ENCODE measurements at regions not wholly inside any gene's neighbourhood (a gene's known extent, or its start where the extent isn't known, plus 50 kb on each side); places are given as distances from the start of the nearest gene placed in this dataset.

DNA sequence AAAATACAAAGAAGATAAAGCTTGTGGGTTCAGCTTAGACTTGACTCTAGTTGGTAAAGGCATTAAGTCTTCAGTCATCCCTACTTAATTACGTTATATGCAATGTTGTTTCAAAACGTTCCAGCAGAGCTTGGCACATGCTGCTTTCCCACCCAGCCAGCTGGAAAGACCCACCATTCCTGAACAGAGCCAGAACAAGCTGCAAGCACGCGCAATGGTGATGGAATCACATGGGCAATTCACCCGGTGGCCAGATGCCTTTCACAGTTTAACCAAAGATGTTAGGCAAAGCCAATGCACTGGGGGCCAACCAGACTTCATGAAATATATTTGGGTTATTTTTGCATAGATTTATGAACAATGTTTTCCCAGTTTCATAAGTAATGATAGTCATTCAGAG lies 123.4 kb upstream of the CDH20 start:
- TF ChIP-seq, protein P1, sequence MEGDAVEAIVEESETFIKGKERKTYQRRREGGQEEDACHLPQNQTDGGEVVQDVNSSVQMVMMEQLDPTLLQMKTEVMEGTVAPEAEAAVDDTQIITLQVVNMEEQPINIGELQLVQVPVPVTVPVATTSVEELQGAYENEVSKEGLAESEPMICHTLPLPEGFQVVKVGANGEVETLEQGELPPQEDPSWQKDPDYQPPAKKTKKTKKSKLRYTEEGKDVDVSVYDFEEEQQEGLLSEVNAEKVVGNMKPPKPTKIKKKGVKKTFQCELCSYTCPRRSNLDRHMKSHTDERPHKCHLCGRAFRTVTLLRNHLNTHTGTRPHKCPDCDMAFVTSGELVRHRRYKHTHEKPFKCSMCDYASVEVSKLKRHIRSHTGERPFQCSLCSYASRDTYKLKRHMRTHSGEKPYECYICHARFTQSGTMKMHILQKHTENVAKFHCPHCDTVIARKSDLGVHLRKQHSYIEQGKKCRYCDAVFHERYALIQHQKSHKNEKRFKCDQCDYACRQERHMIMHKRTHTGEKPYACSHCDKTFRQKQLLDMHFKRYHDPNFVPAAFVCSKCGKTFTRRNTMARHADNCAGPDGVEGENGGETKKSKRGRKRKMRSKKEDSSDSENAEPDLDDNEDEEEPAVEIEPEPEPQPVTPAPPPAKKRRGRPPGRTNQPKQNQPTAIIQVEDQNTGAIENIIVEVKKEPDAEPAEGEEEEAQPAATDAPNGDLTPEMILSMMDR (IDR thresholded peaks at IDR 0.05): no peak
- TF ChIP-seq SIN3A (IDR thresholded peaks at IDR 0.05; ENCODE audit: borderline replicate concordance, insufficient read depth, low read depth, low read length): no peak
- TF ChIP-seq, protein P2, sequence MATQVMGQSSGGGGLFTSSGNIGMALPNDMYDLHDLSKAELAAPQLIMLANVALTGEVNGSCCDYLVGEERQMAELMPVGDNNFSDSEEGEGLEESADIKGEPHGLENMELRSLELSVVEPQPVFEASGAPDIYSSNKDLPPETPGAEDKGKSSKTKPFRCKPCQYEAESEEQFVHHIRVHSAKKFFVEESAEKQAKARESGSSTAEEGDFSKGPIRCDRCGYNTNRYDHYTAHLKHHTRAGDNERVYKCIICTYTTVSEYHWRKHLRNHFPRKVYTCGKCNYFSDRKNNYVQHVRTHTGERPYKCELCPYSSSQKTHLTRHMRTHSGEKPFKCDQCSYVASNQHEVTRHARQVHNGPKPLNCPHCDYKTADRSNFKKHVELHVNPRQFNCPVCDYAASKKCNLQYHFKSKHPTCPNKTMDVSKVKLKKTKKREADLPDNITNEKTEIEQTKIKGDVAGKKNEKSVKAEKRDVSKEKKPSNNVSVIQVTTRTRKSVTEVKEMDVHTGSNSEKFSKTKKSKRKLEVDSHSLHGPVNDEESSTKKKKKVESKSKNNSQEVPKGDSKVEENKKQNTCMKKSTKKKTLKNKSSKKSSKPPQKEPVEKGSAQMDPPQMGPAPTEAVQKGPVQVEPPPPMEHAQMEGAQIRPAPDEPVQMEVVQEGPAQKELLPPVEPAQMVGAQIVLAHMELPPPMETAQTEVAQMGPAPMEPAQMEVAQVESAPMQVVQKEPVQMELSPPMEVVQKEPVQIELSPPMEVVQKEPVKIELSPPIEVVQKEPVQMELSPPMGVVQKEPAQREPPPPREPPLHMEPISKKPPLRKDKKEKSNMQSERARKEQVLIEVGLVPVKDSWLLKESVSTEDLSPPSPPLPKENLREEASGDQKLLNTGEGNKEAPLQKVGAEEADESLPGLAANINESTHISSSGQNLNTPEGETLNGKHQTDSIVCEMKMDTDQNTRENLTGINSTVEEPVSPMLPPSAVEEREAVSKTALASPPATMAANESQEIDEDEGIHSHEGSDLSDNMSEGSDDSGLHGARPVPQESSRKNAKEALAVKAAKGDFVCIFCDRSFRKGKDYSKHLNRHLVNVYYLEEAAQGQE (IDR thresholded peaks at IDR 0.05; ENCODE audit: insufficient read depth in 1 of 2, low read depth in 2 of 2, low read length in 1 of 2): no peak
